ENCODE measurements at regions not wholly inside any gene's neighbourhood (a gene's known extent, or its start where the extent isn't known, plus 50 kb on each side); places are given as distances from the start of the nearest gene placed in this dataset.

GRCh38 chr9:99385814-99386279, 163.8 kb downstream of the SEC61B start (continued):
- TF ChIP-seq, protein P1, sequence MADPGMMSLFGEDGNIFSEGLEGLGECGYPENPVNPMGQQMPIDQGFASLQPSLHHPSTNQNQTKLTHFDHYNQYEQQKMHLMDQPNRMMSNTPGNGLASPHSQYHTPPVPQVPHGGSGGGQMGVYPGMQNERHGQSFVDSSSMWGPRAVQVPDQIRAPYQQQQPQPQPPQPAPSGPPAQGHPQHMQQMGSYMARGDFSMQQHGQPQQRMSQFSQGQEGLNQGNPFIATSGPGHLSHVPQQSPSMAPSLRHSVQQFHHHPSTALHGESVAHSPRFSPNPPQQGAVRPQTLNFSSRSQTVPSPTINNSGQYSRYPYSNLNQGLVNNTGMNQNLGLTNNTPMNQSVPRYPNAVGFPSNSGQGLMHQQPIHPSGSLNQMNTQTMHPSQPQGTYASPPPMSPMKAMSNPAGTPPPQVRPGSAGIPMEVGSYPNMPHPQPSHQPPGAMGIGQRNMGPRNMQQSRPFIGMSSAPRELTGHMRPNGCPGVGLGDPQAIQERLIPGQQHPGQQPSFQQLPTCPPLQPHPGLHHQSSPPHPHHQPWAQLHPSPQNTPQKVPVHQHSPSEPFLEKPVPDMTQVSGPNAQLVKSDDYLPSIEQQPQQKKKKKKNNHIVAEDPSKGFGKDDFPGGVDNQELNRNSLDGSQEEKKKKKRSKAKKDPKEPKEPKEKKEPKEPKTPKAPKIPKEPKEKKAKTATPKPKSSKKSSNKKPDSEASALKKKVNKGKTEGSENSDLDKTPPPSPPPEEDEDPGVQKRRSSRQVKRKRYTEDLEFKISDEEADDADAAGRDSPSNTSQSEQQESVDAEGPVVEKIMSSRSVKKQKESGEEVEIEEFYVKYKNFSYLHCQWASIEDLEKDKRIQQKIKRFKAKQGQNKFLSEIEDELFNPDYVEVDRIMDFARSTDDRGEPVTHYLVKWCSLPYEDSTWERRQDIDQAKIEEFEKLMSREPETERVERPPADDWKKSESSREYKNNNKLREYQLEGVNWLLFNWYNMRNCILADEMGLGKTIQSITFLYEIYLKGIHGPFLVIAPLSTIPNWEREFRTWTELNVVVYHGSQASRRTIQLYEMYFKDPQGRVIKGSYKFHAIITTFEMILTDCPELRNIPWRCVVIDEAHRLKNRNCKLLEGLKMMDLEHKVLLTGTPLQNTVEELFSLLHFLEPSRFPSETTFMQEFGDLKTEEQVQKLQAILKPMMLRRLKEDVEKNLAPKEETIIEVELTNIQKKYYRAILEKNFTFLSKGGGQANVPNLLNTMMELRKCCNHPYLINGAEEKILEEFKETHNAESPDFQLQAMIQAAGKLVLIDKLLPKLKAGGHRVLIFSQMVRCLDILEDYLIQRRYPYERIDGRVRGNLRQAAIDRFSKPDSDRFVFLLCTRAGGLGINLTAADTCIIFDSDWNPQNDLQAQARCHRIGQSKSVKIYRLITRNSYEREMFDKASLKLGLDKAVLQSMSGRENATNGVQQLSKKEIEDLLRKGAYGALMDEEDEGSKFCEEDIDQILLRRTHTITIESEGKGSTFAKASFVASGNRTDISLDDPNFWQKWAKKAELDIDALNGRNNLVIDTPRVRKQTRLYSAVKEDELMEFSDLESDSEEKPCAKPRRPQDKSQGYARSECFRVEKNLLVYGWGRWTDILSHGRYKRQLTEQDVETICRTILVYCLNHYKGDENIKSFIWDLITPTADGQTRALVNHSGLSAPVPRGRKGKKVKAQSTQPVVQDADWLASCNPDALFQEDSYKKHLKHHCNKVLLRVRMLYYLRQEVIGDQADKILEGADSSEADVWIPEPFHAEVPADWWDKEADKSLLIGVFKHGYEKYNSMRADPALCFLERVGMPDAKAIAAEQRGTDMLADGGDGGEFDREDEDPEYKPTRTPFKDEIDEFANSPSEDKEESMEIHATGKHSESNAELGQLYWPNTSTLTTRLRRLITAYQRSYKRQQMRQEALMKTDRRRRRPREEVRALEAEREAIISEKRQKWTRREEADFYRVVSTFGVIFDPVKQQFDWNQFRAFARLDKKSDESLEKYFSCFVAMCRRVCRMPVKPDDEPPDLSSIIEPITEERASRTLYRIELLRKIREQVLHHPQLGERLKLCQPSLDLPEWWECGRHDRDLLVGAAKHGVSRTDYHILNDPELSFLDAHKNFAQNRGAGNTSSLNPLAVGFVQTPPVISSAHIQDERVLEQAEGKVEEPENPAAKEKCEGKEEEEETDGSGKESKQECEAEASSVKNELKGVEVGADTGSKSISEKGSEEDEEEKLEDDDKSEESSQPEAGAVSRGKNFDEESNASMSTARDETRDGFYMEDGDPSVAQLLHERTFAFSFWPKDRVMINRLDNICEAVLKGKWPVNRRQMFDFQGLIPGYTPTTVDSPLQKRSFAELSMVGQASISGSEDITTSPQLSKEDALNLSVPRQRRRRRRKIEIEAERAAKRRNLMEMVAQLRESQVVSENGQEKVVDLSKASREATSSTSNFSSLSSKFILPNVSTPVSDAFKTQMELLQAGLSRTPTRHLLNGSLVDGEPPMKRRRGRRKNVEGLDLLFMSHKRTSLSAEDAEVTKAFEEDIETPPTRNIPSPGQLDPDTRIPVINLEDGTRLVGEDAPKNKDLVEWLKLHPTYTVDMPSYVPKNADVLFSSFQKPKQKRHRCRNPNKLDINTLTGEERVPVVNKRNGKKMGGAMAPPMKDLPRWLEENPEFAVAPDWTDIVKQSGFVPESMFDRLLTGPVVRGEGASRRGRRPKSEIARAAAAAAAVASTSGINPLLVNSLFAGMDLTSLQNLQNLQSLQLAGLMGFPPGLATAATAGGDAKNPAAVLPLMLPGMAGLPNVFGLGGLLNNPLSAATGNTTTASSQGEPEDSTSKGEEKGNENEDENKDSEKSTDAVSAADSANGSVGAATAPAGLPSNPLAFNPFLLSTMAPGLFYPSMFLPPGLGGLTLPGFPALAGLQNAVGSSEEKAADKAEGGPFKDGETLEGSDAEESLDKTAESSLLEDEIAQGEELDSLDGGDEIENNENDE (IDR thresholded peaks at IDR 0.05; ENCODE audit: insufficient replicate concordance, low read length): no peak
- TF ChIP-seq PHF8 (conservative IDR thresholded peaks at IDR 0.05; ENCODE audit: low read depth, low read length) (no peak), CBX5 (IDR thresholded peaks at IDR 0.05; ENCODE audit: low read depth, low read length) (no peak), FOSL1 (IDR thresholded peaks at IDR 0.05; ENCODE audit: insufficient read depth, low read depth, low read length) (no peak), NRF1 (IDR thresholded peaks at IDR 0.05; ENCODE audit: low read depth, low read length) (no peak), BCL11A (IDR thresholded peaks at IDR 0.05; ENCODE audit: low read depth in 2 of 2, low read length in 2 of 2) (no peak), CEBPB (IDR thresholded peaks at IDR 0.05; ENCODE audit: low read depth, low read length) (no peak), SUZ12 (IDR thresholded peaks at IDR 0.05; ENCODE audit: low read length) (no peak), RNF2 (IDR thresholded peaks at IDR 0.05; ENCODE audit: borderline replicate concordance, low read depth, low read length, missing control alignments, poor library complexity, severe bottlenecking) (no peak)
- TF ChIP-seq, protein P2, sequence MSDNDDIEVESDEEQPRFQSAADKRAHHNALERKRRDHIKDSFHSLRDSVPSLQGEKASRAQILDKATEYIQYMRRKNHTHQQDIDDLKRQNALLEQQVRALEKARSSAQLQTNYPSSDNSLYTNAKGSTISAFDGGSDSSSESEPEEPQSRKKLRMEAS (IDR thresholded peaks at IDR 0.05): no peak
- TF ChIP-seq, protein P3, sequence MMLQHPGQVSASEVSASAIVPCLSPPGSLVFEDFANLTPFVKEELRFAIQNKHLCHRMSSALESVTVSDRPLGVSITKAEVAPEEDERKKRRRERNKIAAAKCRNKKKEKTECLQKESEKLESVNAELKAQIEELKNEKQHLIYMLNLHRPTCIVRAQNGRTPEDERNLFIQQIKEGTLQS (IDR thresholded peaks at IDR 0.05; ENCODE audit: insufficient read depth, low read depth, low read length): no peak
